ENCODE measurements at regions not wholly inside any gene's neighbourhood (a gene's known extent, or its start where the extent isn't known, plus 50 kb on each side); places are given as distances from the start of the nearest gene placed in this dataset.

- no peak for DNase-seq (ENCODE audit: low spot score)
- TF ChIP-seq CTCF (IDR thresholded peaks at IDR 0.05; ENCODE audit: extremely low read depth, missing control alignments) = no peak
These were observed 50.0 kb downstream of the SOD2 start for GRCh38 chr6:159642995-159643394.

- TF ChIP-seq CTCF (IDR thresholded peaks at IDR 0.05; ENCODE audit: extremely low read depth, missing control alignments) = no peak
- no peak for DNase-seq (ENCODE audit: low spot score)
These were observed 50.6 kb downstream of the SOD2 start for GRCh38 chr6:159642481-159642880.

GRCh38 chr6:159640722-159641482, 52.1 kb downstream of the SOD2 start:
- TF ChIP-seq CTCF (IDR thresholded peaks at IDR 0.05; ENCODE audit: extremely low read depth, missing control alignments) = no peak
- no peak for DNase-seq (ENCODE audit: low spot score)

- no peak for TF ChIP-seq CTCF (IDR thresholded peaks at IDR 0.05; ENCODE audit: extremely low read depth, missing control alignments)
These were observed 52.7 kb downstream of the SOD2 start for GRCh38 chr6:159640322-159640721.

GRCh38 chr6:159639721-159640120, 53.3 kb downstream of the SOD2 start:
- no peak for DNase-seq (ENCODE audit: low spot score)
- no peak for TF ChIP-seq CTCF (IDR thresholded peaks at IDR 0.05; ENCODE audit: extremely low read depth, missing control alignments)

More at GRCh38 chr6:159640322-159640721, 52.7 kb downstream of the SOD2 start:
- no peak for DNase-seq (ENCODE audit: low spot score)

- DNase-seq (ENCODE audit: low spot score) = no peak
- TF ChIP-seq CTCF (IDR thresholded peaks at IDR 0.05; ENCODE audit: extremely low read depth, missing control alignments) = no peak
These were observed 59.8 kb downstream of the SOD2 start for GRCh38 chr6:159633196-159633595.

GRCh38 chr6:159631886-159632285, 61.2 kb downstream of the SOD2 start:
- TF ChIP-seq CTCF (IDR thresholded peaks at IDR 0.05; ENCODE audit: extremely low read depth, missing control alignments) = no peak
- DNase-seq (ENCODE audit: low spot score) = no peak
